Upper lobe of left lung (tissue), 6 donors: ENCODE measurements at regions not wholly inside any gene's neighbourhood (a gene's known extent, or its start where the extent isn't known, plus 50 kb on each side); places are given as distances from the start of the nearest gene placed in this dataset.

Source experiments
- ATAC-seq, 2 donors: fragments of 200-7000 bp; cut with Tn5 transposase; one replicate each; pipeline ENCODE4 v1.9.1; 2022; ENCODE audit warnings: mild to moderate bottlenecking in 2 of 2, moderate library complexity in 2 of 2; ENCODE audit not compliant: low FRiP score in 2 of 2
- DNase-seq, 2 donors: peaks; one replicate each; pipeline ENCODE4 v3.0.0-alpha.2; 2019 to 2020
- H3K27ac ChIP-seq, 4 donors: fragments of 200-600 bp; sonication (generic); one replicate each; pipeline ENCODE4 v1.5.1; 2016 to 2019
- H3K27me3 ChIP-seq, 4 donors: fragments of 200-600 bp; sonication (generic); one replicate each; pipeline ENCODE4 v1.5.1; 2017 to 2019
- H3K36me3 ChIP-seq, 4 donors: fragments of 200-600 bp; sonication (generic); one replicate each; pipeline ENCODE4 v1.5.1; 2016 to 2019
- H3K4me1 ChIP-seq, 4 donors: fragments of 200-600 bp; sonication (generic); one replicate each; pipeline ENCODE4 v1.5.1; 2018 to 2019
- H3K4me3 ChIP-seq, 4 donors: fragments of 200-600 bp; sonication (generic); one replicate each; pipeline ENCODE4 v1.5.1; 2017 to 2019; ENCODE audit warnings: mild to moderate bottlenecking in 2 of 4, moderate library complexity in 1 of 4
- H3K9me3 ChIP-seq, 4 donors: fragments of 200-600 bp; sonication (generic); one replicate each; pipeline ENCODE4 v1.5.1; 2018 to 2019
- EP300 ChIP-seq, 4 donors: sonication (generic); formaldehyde crosslinking; IDR thresholded peaks; one replicate each; pipeline ENCODE4 v1.5.1; 2017; ENCODE audit warnings: antibody characterized with exemption in 4 of 4, control low read depth in 2 of 4
- POLR2A ChIP-seq, 4 donors: fragments of 450-650 bp; IDR thresholded peaks; one replicate each; pipeline ENCODE4 v1.5.1; 2016 to 2017; ENCODE audit warnings: antibody characterized with exemption in 4 of 4, mild to moderate bottlenecking in 2 of 4
- POLR2AphosphoS5 ChIP-seq, 2 donors: sonication (generic); formaldehyde crosslinking; IDR thresholded peaks; one replicate each; pipeline ENCODE4 v1.5.1; 2017; ENCODE audit warnings: antibody characterized with exemption in 2 of 2
- WGBS, 2 donors: methylation state at CpG; one replicate each; pipeline ENCODE4 v1.1.5; 2017 to 2018; 5-methylcytosine and 5-hydroxymethylcytosine counted together
- TF ChIP-seq, protein P1 (sequence below), 6 experiments: fragments of 450-650 bp in 4 of 6; fragments of 200-600 bp in 2 of 6; sonication (generic) in 2 of 6; IDR thresholded peaks; one replicate each; pipeline ENCODE4 v1.5.1; 2016 to 2019; ENCODE audit warnings: antibody characterized with exemption in 6 of 6
- donor health status: DM: no; HTN: no; CAD: no; lungs with moderate emphysema.
- donor health status: DM: no; HTN: yes; CAD: no; lungs with severe emphysema.

DNA sequence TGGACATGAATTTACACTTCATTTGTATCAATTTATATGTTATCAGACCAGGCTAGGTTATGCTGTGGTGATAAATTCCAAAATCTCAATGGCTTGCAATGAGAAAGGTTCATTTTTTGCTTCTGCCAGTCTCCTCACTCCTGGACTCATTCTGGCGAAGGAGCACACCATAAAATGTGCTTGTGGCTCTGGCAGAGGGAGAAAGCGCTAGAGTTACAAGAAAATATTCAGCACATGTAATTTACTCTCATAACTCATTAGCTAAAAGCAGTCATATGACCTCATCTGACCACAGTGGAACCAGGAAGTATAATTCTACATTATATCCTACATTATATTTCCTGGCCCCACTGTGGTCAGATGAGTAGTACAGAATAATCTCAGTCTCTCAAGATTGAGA is 193.8 kb downstream of the BCHE start:
- ATAC-seq (peak in 1 of 2 donors; percentile 28), DNase-seq (no peak)
- H3K27me3 ChIP-seq, result no peaks in the 10 kb centered on the region
- no peak overlapping the region for H3K4me3 ChIP-seq
- no peaks in the 10 kb centered on the region for H3K36me3 ChIP-seq
- 57 to 83% methylated on average over 2 of the region's 2 CpGs for WGBS, 2 donors
- TF ChIP-seq POLR2A (IDR thresholded peaks at IDR 0.05), result no peak
- TF ChIP-seq POLR2AphosphoS5 (IDR thresholded peaks at IDR 0.05), result no peak
- TF ChIP-seq, protein P1, sequence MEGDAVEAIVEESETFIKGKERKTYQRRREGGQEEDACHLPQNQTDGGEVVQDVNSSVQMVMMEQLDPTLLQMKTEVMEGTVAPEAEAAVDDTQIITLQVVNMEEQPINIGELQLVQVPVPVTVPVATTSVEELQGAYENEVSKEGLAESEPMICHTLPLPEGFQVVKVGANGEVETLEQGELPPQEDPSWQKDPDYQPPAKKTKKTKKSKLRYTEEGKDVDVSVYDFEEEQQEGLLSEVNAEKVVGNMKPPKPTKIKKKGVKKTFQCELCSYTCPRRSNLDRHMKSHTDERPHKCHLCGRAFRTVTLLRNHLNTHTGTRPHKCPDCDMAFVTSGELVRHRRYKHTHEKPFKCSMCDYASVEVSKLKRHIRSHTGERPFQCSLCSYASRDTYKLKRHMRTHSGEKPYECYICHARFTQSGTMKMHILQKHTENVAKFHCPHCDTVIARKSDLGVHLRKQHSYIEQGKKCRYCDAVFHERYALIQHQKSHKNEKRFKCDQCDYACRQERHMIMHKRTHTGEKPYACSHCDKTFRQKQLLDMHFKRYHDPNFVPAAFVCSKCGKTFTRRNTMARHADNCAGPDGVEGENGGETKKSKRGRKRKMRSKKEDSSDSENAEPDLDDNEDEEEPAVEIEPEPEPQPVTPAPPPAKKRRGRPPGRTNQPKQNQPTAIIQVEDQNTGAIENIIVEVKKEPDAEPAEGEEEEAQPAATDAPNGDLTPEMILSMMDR (IDR thresholded peaks at IDR 0.05), result no peak
- no peak for TF ChIP-seq EP300 (IDR thresholded peaks at IDR 0.05)
- H3K4me1 ChIP-seq, result no peaks in the 10 kb centered on the region
- H3K9me3 ChIP-seq, result peaks cover 0 to 6% (median 0%) of the 10 kb centered on the region in 4 donors
- no peak overlapping the region for H3K27ac ChIP-seq

GRCh38 chr3:165642761-165643420 is 194.3 kb downstream of the BCHE start:
- ATAC-seq, result peak; percentile 76 to 83
- Histone ChIP-seq H3K36me3 (no peaks in the 10 kb centered on the region), H3K27me3 (no peaks in the 10 kb centered on the region), H3K9me3 (peaks cover 0 to 6% (median 0%) of the 10 kb centered on the region in 4 donors), H3K27ac (no peak overlapping the region), H3K4me1 (no peaks in the 10 kb centered on the region), H3K4me3 (no peak overlapping the region)
- TF ChIP-seq, protein P1 (IDR thresholded peaks at IDR 0.05), result no peak
- TF ChIP-seq POLR2A (IDR thresholded peaks at IDR 0.05) (no peak), EP300 (IDR thresholded peaks at IDR 0.05) (no peak)
- 45 to 51% methylated on average over 4 of the region's 4 CpGs for WGBS, 2 donors
- DNase-seq, result peak in 1 of 2 donors; percentile 32

DNA sequence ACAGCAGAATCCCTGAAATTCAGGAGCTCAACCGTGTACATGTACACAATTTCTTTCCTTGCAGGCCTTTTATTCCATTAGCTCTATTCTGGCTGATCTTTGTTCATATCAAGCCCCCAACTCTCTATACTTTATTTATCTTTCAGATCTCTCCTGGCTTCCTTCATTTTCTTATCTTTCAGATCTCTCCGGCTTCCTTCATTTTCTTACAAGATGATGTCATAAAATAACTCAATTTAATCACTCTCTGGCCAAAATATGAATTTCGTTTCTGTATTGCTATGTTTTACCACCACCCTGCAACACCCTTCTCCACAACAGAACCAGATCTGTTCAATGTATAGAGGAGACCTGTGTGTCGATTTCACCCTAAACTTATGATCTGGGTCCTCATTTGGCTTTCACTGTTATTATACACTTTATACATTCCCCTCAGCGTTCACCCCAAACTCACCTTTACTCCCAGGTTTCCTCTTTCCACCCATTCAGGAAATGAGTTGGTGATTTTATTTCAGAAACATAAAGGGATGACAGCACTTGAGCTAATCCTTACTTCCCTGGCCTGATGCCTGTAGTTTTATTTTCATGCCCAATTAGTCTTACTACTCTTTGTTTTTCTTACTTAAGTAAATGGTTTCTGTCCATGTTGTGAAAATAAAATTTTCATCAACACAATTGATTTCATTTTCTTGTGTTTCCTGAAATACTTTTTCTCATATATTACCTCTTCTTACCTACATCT is 195.5 kb downstream of the BCHE start:
- 56 to 57% methylated on average over 5 of the region's 5 CpGs for WGBS, 2 donors
- no peak for DNase-seq
- no peak for ATAC-seq

GRCh38 chr3:165640970-165641369 is 196.3 kb downstream of the BCHE start:
- DNase-seq, result no peak
- 79 to 90% methylated on average over 1 of the region's 1 CpG for WGBS, 2 donors
- Histone ChIP-seq H3K36me3 (no peaks in the 10 kb centered on the region), H3K27ac (no peak overlapping the region), H3K27me3 (no peaks in the 10 kb centered on the region), H3K4me3 (no peak overlapping the region), H3K9me3 (peaks cover 0 to 6% (median 0%) of the 10 kb centered on the region in 4 donors), H3K4me1 (no peaks in the 10 kb centered on the region)
- ATAC-seq, result no peak
- no peak for TF ChIP-seq POLR2AphosphoS5 (IDR thresholded peaks at IDR 0.05)
- TF ChIP-seq EP300 (IDR thresholded peaks at IDR 0.05), result no peak
- TF ChIP-seq POLR2A (IDR thresholded peaks at IDR 0.05), result no peak
- TF ChIP-seq, protein P1 (IDR thresholded peaks at IDR 0.05), result no peak

More for the DNA sequence above, 195.5 kb downstream of the BCHE start:
- H3K27ac ChIP-seq, result no peak overlapping the region
- H3K4me1 ChIP-seq, result no peaks in the 10 kb centered on the region
- H3K9me3 ChIP-seq, result peaks cover 0 to 6% (median 0%) of the 10 kb centered on the region in 4 donors
- H3K27me3 ChIP-seq, result no peaks in the 10 kb centered on the region
- H3K36me3 ChIP-seq, result no peaks in the 10 kb centered on the region
- no peak overlapping the region for H3K4me3 ChIP-seq
- TF ChIP-seq POLR2A (IDR thresholded peaks at IDR 0.05), result no peak
- no peak for TF ChIP-seq POLR2AphosphoS5 (IDR thresholded peaks at IDR 0.05)
- no peak for TF ChIP-seq EP300 (IDR thresholded peaks at IDR 0.05)
- TF ChIP-seq, protein P1 (IDR thresholded peaks at IDR 0.05), result no peak
